ENCODE measurements at regions not wholly inside any gene's neighbourhood (a gene's known extent, or its start where the extent isn't known, plus 50 kb on each side); places are given as distances from the start of the nearest gene placed in this dataset.
"Not testable (repeated sequence)": the region's sequence is repeated elsewhere in the genome, so short reads cannot be mapped to it uniquely, and the experiment has no call there.

DNA sequence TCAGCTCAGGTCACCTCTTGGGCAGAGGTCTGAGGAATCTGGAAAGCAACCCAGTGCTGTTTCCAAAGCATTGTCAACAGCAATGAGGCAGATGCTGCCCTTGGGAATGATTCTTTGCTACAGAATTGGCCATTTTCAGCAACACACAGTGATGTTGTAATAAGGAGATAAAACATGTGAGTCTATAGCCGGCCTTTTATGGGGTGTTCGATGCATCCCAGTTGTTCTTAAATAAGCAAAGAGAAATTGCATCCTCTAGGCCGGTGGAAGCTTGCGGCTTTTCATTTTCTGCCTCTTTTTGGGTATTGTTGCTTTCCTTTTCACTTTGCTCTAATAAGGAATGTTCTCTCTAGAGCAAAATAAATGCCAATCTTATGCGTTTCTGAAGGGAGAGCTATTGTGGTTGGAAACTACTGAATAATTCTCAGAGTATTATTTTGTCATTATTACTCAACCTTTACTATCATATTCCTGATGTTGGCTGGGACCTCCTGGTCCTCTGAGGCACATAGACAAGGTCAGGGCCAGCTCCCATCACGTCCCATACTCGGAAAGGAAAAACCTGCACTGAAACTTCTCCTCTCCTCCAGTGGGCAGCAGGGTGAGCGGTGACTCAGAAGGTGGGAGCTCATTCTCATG is 214.2 kb downstream of the CDH26 start:
- DNase-seq, result no peak

DNA sequence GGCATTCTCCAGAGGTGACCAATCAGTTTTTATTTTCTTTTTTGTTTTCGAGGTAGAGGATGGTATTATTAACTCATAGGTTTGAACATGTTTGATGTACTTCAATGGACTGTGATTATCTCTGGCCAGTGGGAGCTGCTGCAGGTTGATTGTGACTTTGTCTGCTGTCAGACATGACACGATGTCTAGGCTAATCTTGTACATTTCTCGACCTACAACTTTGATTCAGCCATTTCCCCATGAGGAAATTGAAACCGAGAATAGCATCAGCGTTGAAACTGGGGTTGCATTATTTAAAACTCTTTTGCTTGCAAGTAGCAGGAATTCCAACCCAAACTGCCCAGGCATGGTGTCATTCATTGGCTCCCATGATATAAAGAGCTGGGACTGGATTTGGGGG is 218.9 kb downstream of the CDH26 start:
- DNase-seq, result no peak

DNA sequence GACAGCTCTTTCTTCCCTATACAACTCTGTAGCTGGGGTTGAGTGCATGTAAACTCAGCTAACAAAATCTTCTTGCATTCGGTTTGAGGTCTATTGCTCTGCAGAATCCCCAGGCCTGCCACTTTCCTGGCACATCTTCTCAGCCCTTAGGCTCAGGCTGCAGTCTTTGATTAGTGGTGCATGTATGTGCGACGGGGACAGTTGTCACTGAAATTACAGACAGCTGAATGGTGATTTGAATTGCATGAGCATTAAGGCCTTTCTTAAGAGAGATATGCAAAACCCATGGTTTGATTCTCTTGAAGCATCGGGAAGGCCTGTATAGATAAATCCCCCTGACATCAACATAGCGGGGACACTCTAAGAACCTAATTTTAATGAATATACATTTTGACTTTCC is 222.8 kb downstream of the CDH26 start:
- DNase-seq, result no peak

DNA sequence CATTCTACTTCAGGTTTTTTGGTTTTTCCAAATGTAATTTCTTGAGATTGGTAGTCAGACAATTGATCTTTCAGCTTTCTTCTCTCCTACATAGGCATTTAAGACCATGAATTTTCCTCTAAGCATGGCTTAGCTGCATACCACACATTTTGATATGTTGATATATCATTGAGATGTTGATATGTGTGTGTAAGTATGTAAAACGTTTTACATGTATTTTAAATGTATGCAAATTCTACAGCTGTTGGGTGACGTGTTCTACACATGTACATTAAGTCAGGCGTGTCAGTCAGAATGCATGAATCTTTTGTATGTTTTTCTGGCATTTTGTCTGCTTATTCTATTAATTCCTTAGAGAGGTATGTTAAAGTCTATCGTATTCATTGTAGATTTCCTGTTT is 228.2 kb downstream of the CDH26 start:
- DNase-seq, result no peak

DNA sequence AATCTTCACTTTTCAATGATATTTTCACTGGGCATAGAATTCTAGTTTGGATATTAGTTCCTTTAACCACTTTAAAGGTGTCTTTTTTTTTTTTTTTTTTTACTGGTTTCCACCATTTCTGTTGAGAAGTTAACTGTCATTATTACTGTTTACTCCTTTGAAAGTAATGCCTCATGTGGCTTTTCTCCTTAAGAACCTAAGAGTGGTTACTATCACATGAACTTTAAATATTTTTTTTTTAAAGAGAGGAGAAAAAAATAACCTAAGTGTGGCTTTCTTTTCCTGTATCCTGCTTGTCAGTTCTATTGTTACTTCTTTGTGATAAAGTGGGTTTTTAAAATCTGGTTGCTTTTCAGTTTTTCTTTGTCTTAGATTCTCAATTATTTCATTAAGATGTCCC is 229.5 kb downstream of the CDH26 start:
- DNase-seq, result no peak

DNA sequence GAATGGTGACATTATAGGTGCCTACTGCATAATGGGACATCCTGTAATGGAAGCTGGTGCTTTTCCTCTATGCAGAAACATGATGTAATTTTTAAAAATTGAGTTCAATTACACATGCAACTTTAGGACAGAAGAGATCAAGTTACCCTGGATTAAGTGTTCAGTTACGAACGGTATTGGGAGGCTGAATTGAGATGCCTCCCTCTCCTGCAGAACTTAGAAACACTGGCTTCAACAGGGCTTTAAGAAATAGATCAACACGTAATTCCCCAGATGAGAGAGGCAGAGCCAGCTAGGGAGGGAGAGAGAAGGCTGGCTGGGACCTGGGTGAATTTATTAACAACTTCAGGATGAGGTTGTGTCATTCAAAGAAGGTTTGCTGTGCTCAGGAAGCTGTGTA is 232.8 kb downstream of the CDH26 start:
- DNase-seq, result no peak

DNA sequence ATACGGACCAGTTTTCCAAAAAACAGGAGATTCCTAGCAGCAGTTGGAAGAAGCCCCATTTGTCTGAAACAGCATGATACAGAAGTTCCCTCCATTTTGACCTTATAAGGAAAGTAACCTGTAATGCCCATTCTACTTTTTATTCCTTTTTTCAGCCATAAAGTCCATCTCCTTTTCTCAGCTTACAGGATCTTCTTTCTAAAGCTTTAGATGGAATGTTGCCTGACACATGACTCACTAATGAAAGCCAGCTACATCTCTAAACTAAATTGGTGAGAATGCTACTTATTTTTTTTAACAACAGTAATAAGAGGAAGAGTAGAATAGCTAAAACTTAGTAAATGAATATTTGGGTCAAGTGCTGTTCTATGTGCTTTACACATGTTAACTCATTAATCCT is 234.1 kb downstream of the CDH26 start:
- DNase-seq, result no peak

DNA sequence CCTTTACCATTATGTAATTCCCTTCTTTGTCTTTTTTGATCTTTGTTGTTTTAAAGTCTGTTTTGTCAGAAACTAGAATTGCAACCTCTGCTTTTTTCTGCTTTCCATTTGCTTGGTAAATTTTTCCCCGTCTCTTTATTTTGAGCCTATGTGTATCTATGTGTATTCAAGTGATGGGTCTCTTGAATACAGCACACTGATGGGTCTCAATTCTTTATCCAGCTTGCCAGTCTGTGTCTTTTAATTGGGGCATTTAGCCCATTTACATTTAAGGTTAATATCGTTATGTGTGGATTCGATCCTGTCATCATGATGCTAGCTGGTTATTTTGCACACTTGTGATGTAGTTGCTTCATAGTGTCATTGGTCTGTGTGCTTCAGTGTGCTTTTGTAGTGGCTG is 240.9 kb downstream of the CDH26 start:
- DNase-seq, result not testable (repeated sequence)

DNA sequence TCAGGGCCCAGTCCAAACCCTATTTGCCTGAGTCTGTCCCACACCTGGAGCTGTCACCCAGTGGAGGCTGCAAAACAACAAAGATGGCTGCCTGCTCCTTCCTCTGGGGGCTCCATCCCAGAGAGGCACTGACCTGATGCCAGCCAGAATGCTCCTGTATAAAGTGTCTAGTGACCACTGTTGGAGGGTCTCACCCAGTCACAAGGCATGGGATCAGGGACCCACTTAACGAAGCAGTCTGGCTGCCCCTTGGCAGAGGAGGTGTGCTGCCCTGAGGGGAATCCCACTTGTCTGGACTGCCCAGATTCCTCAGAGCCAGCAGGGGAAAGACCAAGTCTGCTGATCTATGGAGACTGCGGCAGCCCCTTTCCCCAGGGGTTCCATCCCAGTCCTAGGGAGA is 241.6 kb downstream of the CDH26 start:
- no peak for DNase-seq

DNA sequence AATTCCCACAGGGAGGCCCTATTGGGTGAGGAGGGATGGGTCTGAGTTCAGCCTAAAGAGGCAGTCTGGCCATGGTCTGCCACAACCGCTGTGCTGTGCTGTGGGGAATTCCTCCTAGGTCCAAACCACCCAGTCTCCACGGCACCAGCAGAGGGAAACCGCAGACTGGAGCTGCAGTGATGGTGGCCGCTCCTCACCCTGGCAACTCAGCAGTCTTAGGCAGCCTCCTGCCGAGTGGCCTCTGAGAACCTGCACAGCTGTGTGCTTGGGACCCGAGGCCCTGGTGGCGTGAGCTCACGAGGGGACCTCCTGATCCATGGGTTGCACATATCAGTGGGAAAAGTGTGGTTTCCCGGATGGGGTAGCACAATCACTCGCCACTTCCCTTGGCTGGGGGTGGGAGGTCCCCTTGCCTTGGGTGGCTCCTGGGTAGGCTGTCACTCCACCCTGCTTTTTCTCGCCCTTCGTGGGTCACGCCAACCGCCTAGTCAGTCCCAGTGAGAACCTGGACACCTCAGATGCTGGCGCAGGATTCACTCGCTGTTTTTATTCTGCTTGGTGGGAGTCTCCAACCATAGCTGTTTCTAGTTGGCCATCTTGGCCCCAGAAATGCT is 242.2 kb downstream of the CDH26 start:
- DNase-seq, result no peak

DNA sequence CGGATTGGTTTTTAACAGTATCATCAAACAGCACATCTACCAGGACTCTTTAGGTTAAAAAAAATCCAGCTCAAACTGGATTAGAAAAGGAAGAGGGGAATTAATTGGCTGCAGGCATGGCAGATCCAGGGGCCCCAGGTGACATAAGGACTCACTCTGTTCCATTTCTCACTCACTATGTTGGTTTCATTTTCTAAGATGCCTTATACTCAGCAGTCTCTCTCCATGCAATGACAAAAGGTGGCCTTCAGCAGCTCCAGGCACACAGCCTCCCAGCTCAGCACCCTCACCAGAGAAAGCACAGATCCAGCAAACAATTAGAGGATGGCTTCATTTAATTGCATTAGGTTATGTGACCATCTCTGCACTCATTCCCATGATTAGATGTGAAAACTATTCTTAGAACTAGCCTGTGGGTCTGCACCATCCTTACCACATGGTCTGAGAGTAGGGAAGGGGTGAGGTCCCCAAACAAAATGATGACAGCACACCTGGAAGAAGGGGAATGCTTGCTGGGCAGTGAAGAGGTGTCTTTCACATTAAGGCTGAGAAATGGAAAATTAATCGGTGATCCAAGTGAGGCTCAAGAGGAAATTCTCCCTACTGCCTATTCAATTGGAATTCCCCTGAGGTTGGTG is 243.1 kb downstream of the CDH26 start:
- no peak for DNase-seq

DNA sequence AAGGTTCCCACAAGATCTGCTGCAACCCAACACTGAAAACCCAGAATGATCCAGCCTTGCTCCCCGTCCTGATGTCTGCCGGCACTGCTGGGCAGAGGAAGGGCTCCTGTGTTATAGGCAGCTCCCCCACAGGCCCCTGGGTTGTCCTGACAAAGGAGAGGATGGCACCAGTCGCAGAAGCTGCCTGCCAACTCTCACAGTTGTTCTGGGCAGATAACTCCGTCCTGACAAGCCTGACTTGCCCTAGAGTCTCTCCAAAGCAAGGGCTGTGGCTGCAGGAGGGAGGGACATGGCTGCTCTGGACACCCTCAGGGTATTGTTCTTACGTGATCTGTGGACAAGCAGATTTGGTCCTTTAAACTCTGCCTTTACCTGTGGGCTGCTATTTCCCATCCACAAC is 243.8 kb downstream of the CDH26 start:
- no peak for DNase-seq

DNA sequence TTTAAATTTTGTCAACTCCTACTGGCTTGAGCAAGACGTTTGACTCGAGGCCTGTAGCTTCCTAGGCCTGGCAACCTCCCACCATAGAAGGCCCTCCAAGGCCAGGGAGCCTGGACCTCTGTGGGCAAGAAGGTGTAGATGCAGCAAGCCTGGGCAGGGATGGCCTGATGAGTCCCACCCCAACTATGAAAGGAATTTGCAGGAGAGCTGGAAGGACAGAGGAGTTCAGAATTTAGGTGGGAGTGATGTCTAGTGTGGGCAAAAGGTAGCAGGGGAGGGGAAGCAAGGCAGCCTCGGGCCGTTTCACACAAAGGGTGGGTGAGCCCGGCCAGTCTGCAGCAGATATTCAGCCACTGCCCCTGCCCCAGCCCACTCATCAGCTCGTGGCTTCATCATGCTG is 245.2 kb downstream of the CDH26 start:
- DNase-seq, result no peak

DNA sequence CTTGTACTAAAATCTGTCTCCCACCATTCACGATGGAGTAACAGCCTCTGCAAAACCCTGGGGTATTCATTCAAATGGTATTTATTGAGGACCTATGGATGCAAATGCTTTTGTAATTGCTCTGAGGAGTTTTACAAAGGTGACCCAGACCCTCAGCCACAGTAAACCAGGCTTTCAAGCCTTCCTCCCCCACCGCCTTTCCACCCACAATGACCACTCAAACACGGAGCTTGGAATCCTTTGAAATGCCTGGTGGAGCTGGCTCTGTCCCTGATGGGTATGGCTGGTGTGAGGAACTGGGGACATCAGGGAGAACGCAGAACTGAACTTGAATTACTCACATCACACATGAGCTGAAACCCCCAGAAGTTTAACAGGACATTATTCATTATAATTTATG is 246.4 kb downstream of the CDH26 start:
- no peak for DNase-seq

DNA sequence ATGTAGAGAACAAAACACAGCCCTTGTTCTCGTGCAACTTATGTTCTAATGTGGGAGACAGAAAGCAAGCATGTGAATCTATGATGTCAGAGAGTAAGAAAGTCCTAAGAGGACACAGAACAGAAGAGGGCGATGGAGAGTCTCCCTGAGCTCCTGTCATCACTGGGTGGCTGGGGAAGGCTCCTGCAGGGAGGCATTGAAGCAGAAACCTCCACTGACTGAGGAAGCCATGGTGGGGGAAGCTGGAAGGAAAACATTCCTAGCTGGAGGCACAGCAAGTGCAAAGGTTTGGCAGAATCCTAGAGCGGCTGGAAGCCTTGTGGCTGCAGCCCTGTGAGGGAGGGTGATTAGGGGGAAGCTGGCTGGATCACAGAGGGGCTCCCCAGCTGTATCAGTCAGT is 248.0 kb downstream of the CDH26 start:
- no peak for DNase-seq

DNA sequence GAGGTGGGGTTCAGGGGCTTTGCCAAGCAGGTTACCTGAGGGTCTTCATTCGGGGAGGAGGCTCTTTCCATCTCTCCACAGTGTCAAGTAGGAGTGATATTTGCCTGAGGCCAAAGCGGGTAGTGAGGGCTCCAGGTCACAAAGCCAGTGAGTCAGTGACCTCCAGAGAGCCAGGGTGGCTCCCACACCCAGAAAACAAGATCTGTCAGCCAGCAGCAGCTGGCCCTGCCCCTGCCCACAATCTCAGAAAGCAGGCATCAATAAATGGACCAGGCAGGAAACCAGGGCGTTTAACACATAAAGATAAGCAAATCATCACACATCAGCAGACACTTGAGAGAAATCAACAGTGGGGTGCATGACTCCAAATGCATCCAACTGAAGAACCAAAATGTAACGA is 250.8 kb downstream of the CDH26 start:
- DNase-seq, result no peak

DNA sequence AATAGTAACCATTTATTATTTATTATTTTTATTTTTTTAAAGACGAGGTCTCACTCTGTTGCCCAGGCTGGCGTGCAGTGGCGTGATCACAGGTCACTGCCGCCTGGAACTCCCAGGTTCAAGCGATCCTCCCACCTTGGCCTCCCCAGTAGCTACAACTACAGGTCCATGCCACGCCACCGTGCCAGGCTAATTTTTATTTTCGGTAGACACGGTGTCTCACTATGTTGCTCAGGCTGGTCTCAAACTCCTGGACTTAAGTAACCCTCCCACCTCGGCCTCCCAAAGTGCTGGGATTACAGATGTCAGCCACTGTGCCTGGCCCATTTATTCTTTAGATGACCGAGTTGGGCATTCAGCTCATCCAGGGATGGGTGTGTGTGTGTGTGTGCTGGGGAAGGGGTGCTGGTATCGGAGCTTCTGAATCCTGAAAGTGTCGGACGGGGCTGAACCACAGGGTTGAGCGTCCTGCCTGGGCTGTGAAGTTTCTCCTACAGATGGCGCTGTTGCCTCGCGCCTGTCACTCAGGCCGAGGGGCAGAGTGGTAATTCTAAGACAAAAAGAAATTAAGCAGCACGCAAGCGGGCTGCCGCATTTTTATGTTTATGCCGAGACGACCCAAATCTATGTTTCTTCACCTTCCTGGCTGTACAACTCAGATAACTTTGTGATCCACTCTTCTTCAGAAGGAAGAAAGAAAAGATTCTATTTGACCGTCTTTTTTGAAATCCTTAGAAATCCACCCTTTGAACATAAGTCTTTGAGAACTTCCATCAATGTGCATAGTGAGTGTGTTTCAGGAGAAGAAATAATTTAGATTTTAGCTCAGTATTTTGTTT is 252.8 kb downstream of the CDH26 start:
- DNase-seq, result no peak

DNA sequence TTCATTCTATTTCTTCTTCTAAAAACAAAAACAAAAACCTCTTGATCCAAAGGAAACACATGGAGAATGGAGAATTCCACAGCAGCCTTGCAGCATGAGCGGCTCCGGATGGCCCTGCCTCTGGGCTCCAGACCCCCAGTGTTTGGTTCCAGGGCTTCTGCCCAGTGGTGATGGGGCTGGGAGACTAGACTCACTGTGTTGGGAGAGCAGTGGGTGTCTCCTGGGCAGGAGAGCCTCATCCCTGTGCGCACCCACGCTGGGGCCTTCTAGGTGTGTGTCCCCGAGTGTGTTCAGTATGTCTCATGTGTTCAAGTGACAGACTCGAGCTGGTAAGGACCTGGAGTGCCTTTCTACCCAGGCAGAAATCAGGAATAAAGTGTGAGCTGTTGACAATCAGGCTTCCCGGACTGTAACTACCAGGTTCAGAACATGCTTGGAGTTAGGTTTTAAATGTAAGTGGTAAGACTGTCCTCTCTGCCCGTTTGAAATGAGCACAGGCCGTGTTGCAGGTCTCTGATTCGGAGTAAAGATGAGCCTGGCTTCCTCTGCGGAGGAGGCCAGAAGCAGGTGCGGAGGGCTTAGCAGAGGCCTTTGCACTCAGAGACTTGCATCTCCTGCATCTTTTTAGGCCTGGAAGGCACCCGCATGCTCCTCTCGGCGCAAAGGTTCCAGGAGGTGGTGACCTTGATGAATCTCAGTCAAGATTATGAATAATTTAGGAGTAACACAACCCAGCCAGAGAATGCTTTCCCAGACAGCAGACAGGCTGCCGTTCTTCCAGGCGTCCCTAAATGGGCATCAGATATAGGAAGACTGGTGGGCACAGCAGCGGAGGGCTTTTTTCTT is 253.6 kb downstream of the CDH26 start:
- no peak for DNase-seq

DNA sequence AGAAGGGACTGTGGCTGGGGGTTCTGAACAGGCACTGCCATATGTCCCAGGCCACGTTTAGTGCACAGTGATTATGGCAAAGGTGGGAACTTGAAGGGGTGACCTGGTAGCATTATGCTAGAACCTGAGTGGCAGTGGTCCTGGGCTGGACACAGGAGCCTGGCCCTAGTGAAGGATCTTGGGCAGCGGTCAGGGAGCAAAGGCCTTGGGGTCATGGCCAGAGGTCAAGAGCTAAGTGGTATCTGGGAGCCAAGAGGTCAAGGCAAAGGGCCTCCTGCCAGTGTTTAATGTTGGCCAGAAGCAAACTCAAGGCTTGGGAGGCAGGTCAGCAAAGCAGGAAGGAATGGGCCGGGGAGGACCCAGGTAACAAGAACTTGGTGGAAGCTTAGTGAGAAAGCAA is 254.5 kb downstream of the CDH26 start:
- no peak for DNase-seq

DNA sequence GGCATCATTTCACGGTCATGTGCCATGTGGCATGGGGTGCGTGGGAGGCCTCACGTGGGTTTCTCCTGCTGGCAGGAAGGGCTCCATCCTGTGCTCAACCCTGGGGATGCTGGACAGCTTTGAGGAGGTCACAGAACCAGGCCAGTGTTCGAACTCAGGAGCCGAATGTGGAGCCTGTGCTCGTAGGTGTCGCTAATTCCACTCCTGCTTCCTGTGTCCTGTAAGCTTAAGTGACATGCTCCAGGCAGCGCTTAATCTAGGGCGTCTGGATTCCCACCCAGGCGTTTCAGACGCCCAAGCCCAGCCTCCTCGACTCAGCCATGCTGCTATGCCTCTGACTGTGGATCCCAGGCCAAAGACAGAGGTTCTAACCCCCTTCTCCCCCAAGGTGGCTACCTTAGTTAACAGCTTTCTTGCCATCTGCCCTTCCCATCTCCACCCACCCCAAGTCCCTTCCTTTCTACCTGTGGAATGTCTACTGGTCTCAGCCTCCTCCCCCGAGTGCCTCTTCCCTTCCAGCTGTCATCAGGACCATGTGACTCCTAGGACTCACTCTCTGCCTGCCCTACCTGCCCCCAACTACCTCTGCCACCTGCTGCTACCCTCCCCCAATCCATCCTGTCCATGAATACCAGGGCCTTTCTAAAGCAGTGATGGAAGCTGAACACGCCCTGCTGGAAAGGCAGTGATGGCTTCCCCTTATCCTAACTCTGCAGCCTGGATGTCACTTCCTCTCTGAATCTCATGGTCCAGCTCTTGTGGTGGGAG is 255.1 kb downstream of the CDH26 start:
- no peak for DNase-seq

DNA sequence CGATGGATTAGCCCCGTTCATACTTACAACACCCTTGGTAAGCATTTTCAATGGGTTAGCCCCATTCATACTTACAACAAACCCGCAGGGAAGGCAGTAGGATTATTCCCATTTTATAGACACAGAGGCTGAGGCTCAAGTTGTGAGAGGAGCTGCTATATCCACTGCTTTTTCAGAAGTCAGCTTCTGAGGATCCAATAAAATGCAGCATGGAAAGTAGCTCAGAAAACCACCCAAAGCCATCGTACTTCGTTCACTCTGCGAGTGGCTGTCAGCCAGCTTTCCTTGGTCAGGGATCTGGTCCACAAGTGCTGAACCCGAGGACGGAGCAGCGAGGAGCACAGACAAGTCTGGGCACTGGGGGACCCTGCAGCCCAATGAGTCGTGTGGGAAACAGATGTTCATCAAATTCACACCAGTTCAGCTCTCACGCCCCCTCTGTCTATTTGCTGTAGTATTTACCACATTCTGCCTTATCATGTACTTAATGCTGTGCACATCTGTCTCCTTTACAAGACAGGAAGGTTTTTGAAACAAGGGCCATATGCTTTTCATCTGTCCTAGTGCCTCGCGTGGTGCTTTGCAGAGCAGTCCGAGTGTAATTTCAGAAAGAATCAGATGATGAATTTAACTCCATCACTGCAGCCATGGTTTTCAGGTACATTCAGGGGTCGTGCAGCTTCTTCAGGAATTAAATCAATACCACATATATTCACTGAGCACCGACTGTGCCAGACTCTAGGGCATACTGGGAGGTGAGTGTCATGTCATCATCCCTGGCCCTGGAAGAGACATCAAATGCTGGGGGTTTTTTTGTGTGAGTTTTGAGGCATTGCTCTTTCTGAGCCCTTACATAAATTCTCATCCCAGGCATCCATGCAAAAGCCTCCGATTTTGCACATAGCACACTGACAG is 256.9 kb downstream of the CDH26 start:
- no peak for DNase-seq

Data from NCI-H510A (cell line).